Transverse colon (tissue), 4 donors: ENCODE measurements at regions not wholly inside any gene's neighbourhood (a gene's known extent, or its start where the extent isn't known, plus 50 kb on each side); places are given as distances from the start of the nearest gene placed in this dataset.

ENCODE experiments used
- DNase-seq: peaks from one replicate; pipeline ENCODE4 v3.0.0-alpha.2; 2019
- H3K27ac ChIP-seq, 4 donors: fragments of 200-600 bp; sonication (generic); 2 replicates each; pipeline ENCODE4 v1.5.1; 2016 to 2018; ENCODE audit warnings: inconsistent platforms in 4 of 4
- H3K27me3 ChIP-seq: fragments of 200-600 bp; sonication (generic); 2 replicates; pipeline ENCODE4 v1.5.1; 2017; ENCODE audit warnings: inconsistent platforms
- H3K36me3 ChIP-seq, 4 donors: fragments of 200-600 bp; sonication (generic); 2 replicates each; pipeline ENCODE4 v1.5.1; 2017 to 2019; ENCODE audit warnings: inconsistent platforms in 4 of 4
- H3K4me1 ChIP-seq, 4 donors: fragments of 200-600 bp; sonication (generic); 2 replicates each; pipeline ENCODE4 v1.5.1; 2017 to 2020; ENCODE audit warnings: inconsistent platforms in 4 of 4
- H3K4me3 ChIP-seq, 4 donors: fragments of 200-600 bp; sonication (generic); 1 replicate in 1 of 4; 2 replicates in 3 of 4; pipeline versions ENCODE4 v1.5.1 to v1.6.1; 2017 to 2019; ENCODE audit warnings: inconsistent platforms in 4 of 4
- H3K9me3 ChIP-seq, 2 donors: fragments of 200-600 bp; sonication (generic); 2 replicates each; pipeline ENCODE4 v1.5.1; 2017 to 2019; ENCODE audit warnings: inconsistent platforms in 2 of 2
- EP300 ChIP-seq: sonication (generic); formaldehyde crosslinking; IDR thresholded peaks from one replicate; pipeline ENCODE4 v1.6.1; 2017; ENCODE audit warnings: antibody characterized with exemption, low read depth
- POLR2AphosphoS5 ChIP-seq, 3 donors: sonication (generic); formaldehyde crosslinking; IDR thresholded peaks; one replicate each; pipeline ENCODE4 v1.6.1; 2016; ENCODE audit warnings: antibody characterized with exemption in 3 of 3
- WGBS, 2 donors: methylation state at CpG; one replicate each; pipeline ENCODE4 v1.1.5; 2018; ENCODE audit warnings: low coverage in 1 of 2; 5-methylcytosine and 5-hydroxymethylcytosine counted together
- in situ Hi-C, 4 donors: fragments of 200-750 bp; cut with MboI; loops; one replicate each; pipeline versions ENCODE4 v1.15.0 to v1.15.1; 2017; ENCODE audit warnings: low sequenced_read_pairs in 3 of 4, low pct_ligation_motif_present in 1 of 4, low pct_unique_long_range_greater_than_20kb in 1 of 4
- intact Hi-C: fragments of 100-400 bp; cut with DNase I; formaldehyde crosslinking; loops from one replicate; pipeline ENCODE4 v1.15.1; 2023; ENCODE audit warnings: low total_unique reads
- small RNA-seq, 4 donors: library from RNA; depleted of rRNA; stranded (forward); fragments of <200 nt; gene quantifications; one replicate each; pipeline ENCODE3, GENCODE V24; 2016

DNA sequence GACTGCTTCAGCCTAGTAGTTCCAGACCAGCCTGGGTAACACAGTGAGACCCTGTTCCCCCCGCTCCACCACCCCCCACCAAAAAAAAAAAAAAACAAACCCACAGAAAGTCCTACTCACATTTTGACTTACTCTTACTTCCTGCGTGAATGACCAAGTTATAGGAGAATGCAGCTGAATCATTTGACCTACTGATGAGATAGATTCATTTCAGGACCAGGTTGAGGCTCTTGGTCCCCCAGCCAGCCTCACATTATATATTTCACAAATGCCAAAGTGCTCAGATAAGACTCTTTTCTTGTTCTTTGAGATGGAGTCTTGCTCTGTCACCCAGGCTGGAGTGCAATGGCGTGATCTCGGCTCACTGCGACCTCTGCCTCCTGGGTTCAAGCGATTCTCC is 70.2 kb downstream of the KLF5 start:
- WGBS, 2 donors: 83 to 93% methylated on average over 5 to 6 of the region's 6 CpGs
- Histone ChIP-seq H3K4me1 (peaks cover 0 to 10% (median 2%) of the 10 kb centered on the region in 4 donors), H3K36me3 (no peaks in the 10 kb centered on the region), H3K27ac (no peak overlapping the region), H3K27me3 (no peaks in the 10 kb centered on the region), H3K9me3 (no peaks in the 10 kb centered on the region), H3K4me3 (no peak overlapping the region)
- DNase-seq: no peak
- in situ Hi-C loops (no loop called here), intact Hi-C loops (no loop called here)
- TF ChIP-seq EP300 (no peak), POLR2AphosphoS5 (IDR thresholded peaks at IDR 0.05) (no peak)

Small RNAs in the stretch of these regions (small RNA-seq; reads per million reads assigned to genes)
- gene AL162376.1 (0 reads per million in 4 donors), gene RNU4-10P (0 reads per million in 4 donors), gene RNY1P8 (0 reads per million in 4 donors)
